Trophoblast cell (in vitro differentiated cells and primary cell): ENCODE measurements at regions not wholly inside any gene's neighbourhood (a gene's known extent, or its start where the extent isn't known, plus 50 kb on each side); places are given as distances from the start of the nearest gene placed in this dataset.
"Not testable (repeated sequence)": the region's sequence is repeated elsewhere in the genome, so short reads cannot be mapped to it uniquely, and the experiment has no call there.

Experiments
- DNase-seq, 2 donors: peaks; one replicate each; pipeline ENCODE4 v3.0.0-alpha.2; 2016
- H2AFZ ChIP-seq: 2 replicates; pipeline ENCODE4 v1.6.1; 2013; ENCODE audit warnings: low read length, moderate library complexity, mild to moderate bottlenecking; ENCODE audit not compliant: insufficient read depth, poor library complexity
- H2AK5ac ChIP-seq: 2 replicates; pipeline ENCODE4 v1.6.1; 2013; ENCODE audit warnings: mild to moderate bottlenecking, low read length
- H2BK120ac ChIP-seq: 2 replicates; pipeline ENCODE4 v1.6.1; 2013; ENCODE audit warnings: low read length, mild to moderate bottlenecking, moderate library complexity; ENCODE audit not compliant: insufficient read depth, poor library complexity
- H2BK12ac ChIP-seq: 2 replicates; pipeline ENCODE4 v1.6.1; 2013; ENCODE audit warnings: mild to moderate bottlenecking, low read length, moderate library complexity
- H2BK5ac ChIP-seq: 2 replicates; pipeline ENCODE4 v1.6.1; 2013; ENCODE audit warnings: low read length, low read depth, moderate library complexity, mild to moderate bottlenecking; ENCODE audit not compliant: poor library complexity
- H3K14ac ChIP-seq: 2 replicates; pipeline ENCODE4 v1.6.1; 2013; ENCODE audit warnings: mild to moderate bottlenecking, low read length
- H3K18ac ChIP-seq: 2 replicates; pipeline ENCODE4 v1.6.1; 2013; ENCODE audit warnings: mild to moderate bottlenecking, low read length
- H3K23ac ChIP-seq: 2 replicates; pipeline ENCODE4 v1.6.1; 2013; ENCODE audit warnings: low read length
- H3K27ac ChIP-seq: 2 replicates; pipeline ENCODE4 v1.5.1; 2013; ENCODE audit warnings: low read depth, mild to moderate bottlenecking, inconsistent platforms, low read length, moderate library complexity
- H3K27me3 ChIP-seq: 2 replicates; pipeline ENCODE4 v1.6.1; 2013; ENCODE audit warnings: inconsistent platforms, mild to moderate bottlenecking, low read length, moderate library complexity; ENCODE audit not compliant: insufficient read depth
- H3K36me3 ChIP-seq, 2 experiments: 1 replicate in 1 of 2; 2 replicates in 1 of 2; pipeline ENCODE4 v1.6.1; 2013; ENCODE audit warnings: low read length in 2 of 2, mild to moderate bottlenecking in 2 of 2, moderate library complexity in 1 of 2; ENCODE audit not compliant: insufficient read depth in 2 of 2, control insufficient read depth in 1 of 2
- H3K4ac ChIP-seq: 2 replicates; pipeline ENCODE4 v1.6.1; 2013; ENCODE audit warnings: low read depth, mild to moderate bottlenecking, low read length, moderate library complexity
- H3K4me1 ChIP-seq, 2 experiments: 1 replicate in 1 of 2; 2 replicates in 1 of 2; pipeline ENCODE4 v1.6.1; 2013; ENCODE audit warnings: low read length in 2 of 2, mild to moderate bottlenecking in 2 of 2, moderate library complexity in 1 of 2; ENCODE audit not compliant: insufficient read depth in 2 of 2, control insufficient read depth in 1 of 2
- H3K4me2 ChIP-seq: 2 replicates; pipeline ENCODE4 v1.6.1; 2013; ENCODE audit warnings: inconsistent platforms, mild to moderate bottlenecking, low read length, moderate library complexity
- H3K4me3 ChIP-seq: 2 replicates; pipeline ENCODE4 v1.5.1; 2013; ENCODE audit warnings: mild to moderate bottlenecking, low read depth, low read length, inconsistent platforms
- H3K79me1 ChIP-seq: one replicate; pipeline ENCODE4 v1.6.1; 2013; ENCODE audit warnings: low read length
- H3K79me2 ChIP-seq: 2 replicates; pipeline ENCODE4 v1.6.1; 2013; ENCODE audit warnings: low read length, mild to moderate bottlenecking; ENCODE audit not compliant: control insufficient read depth, insufficient read depth, poor library complexity
- H3K9ac ChIP-seq: 2 replicates; pipeline ENCODE4 v1.6.1; 2013; ENCODE audit warnings: mild to moderate bottlenecking, low read length
- H3K9me3 ChIP-seq: 2 replicates; pipeline ENCODE4 v1.6.1; 2013; ENCODE audit warnings: low read depth, mild to moderate bottlenecking, control low read depth, inconsistent platforms, low read length; ENCODE audit not compliant: insufficient read depth
- H4K12ac ChIP-seq: 2 replicates; pipeline ENCODE4 v1.6.1; 2013; ENCODE audit warnings: low read depth, mild to moderate bottlenecking, low read length, moderate library complexity
- H4K8ac ChIP-seq: 2 replicates; pipeline ENCODE4 v1.6.1; 2013; ENCODE audit warnings: low read depth, mild to moderate bottlenecking, low read length, moderate library complexity
- H4K91ac ChIP-seq: one replicate; pipeline ENCODE4 v1.6.1; 2013; ENCODE audit warnings: low read depth, mild to moderate bottlenecking, low read length, moderate library complexity
- WGBS: extraction: QIAGEN DNeasy Blood & Tissue Kit; methylation state at CpG from one replicate; pipeline ENCODE4 v1.1.7; 2013; ENCODE audit warnings: missing lambda C conversion rate; ENCODE audit not compliant: insufficient read length, insufficient coverage; ENCODE audit errors: extremely low coverage; 5-methylcytosine and 5-hydroxymethylcytosine counted together

DNA sequence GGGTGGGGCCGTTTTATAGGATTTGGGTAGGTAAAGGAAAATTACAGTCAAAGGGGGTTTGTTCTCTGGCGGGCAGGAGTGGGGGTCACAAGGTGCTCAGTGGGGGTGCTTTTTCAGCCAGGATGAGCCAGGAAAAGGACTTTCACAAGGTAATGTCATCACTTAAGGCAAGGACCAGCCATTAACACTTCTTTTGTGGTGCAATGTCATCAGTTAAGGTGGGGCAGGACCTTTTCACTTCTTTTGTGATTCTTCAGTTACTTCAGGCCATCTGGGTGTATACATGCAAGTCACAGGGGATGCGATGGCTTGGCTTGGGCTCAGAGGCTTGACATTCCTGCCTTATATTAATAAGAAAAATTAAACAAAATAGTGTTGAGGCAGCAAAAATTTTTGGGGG lies 200.1 kb upstream of the TRPC7 start:
- not testable (repeated sequence) for H2BK120ac ChIP-seq, H3K27ac ChIP-seq, H3K14ac ChIP-seq, H3K79me2 ChIP-seq, H4K8ac ChIP-seq, H2BK12ac ChIP-seq, H3K4me3 ChIP-seq, H3K27me3 ChIP-seq, H3K18ac ChIP-seq, H3K4me2 ChIP-seq, DNase-seq, H3K23ac ChIP-seq, H3K9me3 ChIP-seq, H2AK5ac ChIP-seq, H2BK5ac ChIP-seq, H3K4me1 ChIP-seq, H4K12ac ChIP-seq, H2AFZ ChIP-seq, H3K9ac ChIP-seq, H3K4ac ChIP-seq, H3K36me3 ChIP-seq, H3K79me1 ChIP-seq, H4K91ac ChIP-seq
- WGBS, result no CpG with 5 or more reads among the region's 3 CpGs

DNA sequence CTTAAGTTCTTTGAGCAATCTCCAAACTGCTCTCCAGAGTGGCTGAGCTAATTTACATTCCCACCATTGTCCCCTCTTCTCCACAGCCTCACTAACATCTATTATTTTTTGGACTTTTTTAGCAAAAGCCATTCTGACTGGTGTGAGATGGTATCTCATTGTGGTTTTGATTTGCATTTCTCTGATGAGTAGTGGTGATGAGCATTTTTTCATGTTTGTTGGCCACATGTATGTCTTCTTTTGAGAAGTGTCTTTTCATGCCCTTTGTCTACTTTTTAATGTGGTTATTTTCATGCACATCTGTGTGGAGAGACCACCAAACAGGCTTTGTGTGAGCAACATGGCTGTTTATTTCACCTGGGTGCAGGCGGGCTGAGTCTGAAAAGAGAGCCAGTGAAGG lies 199.7 kb upstream of the TRPC7 start:
- H2BK5ac ChIP-seq, H3K27ac ChIP-seq, H3K4me3 ChIP-seq, DNase-seq, H4K8ac ChIP-seq, H3K4ac ChIP-seq, H3K23ac ChIP-seq, H2AFZ ChIP-seq, H2BK12ac ChIP-seq, H3K36me3 ChIP-seq, H3K79me1 ChIP-seq, H3K9ac ChIP-seq, H3K9me3 ChIP-seq, H4K12ac ChIP-seq, H3K27me3 ChIP-seq, H3K14ac ChIP-seq, H3K4me2 ChIP-seq, H3K79me2 ChIP-seq, H2AK5ac ChIP-seq, H4K91ac ChIP-seq, H2BK120ac ChIP-seq, H3K18ac ChIP-seq, H3K4me1 ChIP-seq: not testable (repeated sequence)
- no CpG with 5 or more reads among the region's 1 CpG for WGBS

DNA sequence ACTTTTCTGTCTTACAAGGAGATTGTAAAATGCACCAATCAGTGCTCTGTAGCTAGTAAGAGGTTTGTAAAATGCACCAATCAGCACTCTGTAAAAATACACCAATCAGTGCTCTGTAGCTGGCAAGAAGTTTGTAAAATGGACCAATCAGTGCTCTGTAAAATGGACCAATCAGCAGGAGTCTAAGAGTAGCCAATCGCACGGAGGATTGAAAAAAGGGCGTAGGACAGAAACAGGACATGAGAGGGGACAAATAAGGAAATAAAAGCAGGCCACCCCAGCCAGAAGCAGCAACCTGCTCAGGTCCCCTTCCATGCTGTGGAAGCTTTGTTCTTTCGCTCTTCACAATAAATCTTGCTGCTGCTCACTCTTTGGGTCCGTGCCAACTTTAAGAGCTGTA lies 199.1 kb upstream of the TRPC7 start:
- DNase-seq, H3K9ac ChIP-seq, H4K12ac ChIP-seq, H3K14ac ChIP-seq, H3K27me3 ChIP-seq, H3K18ac ChIP-seq, H2BK12ac ChIP-seq, H2BK120ac ChIP-seq, H3K9me3 ChIP-seq, H3K4me1 ChIP-seq, H3K27ac ChIP-seq, H4K91ac ChIP-seq, H3K23ac ChIP-seq, H3K79me1 ChIP-seq, H3K4me3 ChIP-seq, H3K4me2 ChIP-seq, H2AFZ ChIP-seq, H3K79me2 ChIP-seq, H3K4ac ChIP-seq, H3K36me3 ChIP-seq, H2AK5ac ChIP-seq, H4K8ac ChIP-seq, H2BK5ac ChIP-seq: not testable (repeated sequence)
- WGBS, result no CpG with 5 or more reads among the region's 5 CpGs

DNA sequence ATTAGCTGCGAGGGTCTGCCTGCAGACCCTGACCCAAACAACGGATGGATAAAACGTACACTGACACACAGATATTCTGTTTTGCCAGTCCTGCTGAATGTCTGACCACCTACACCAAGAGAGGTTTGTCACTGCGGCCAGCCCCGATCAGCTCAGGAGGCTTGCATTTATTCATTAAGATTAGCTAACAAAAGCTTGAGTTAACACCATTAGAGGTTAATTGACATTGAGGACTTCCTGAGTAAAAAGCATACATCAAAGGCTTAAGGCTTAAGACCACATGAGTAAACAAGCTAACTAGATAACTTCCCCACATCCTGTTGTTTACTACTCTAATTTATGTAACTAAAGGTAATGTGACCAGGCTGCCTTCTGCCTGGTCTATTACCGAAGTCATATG lies 198.1 kb upstream of the TRPC7 start:
- Histone ChIP-seq H3K4me2 (no peak overlapping the region), H3K36me3 (no peaks in the 10 kb centered on the region), H4K8ac (no peak overlapping the region), H2AFZ (no peak overlapping the region), H2BK5ac (no peak overlapping the region), H4K12ac (no peak overlapping the region), H2AK5ac (no peak overlapping the region), H2BK12ac (no peak overlapping the region), H3K23ac (no peak overlapping the region), H3K4ac (no peak overlapping the region), H3K9ac (no peak overlapping the region), H3K18ac (no peak overlapping the region), H3K27ac (no peak overlapping the region), H2BK120ac (no peak overlapping the region), H4K91ac (no peak overlapping the region), H3K4me3 (no peak overlapping the region), H3K79me1 (no peaks in the 10 kb centered on the region), H3K79me2 (no peaks in the 10 kb centered on the region), H3K9me3 (no peaks in the 10 kb centered on the region), H3K14ac (no peak overlapping the region), H3K27me3 (no peaks in the 10 kb centered on the region), H3K4me1 (no peaks in the 10 kb centered on the region)
- no peak for DNase-seq
- WGBS, result no CpG with 5 or more reads among the region's 6 CpGs
